SK-N-DZ (cell line): ENCODE measurements at regions not wholly inside any gene's neighbourhood (a gene's known extent, or its start where the extent isn't known, plus 50 kb on each side); places are given as distances from the start of the nearest gene placed in this dataset.

Experiments used
- DNase-seq: peaks from one replicate; pipeline ENCODE4 v3.0.0-alpha.2; 2015; ENCODE audit warnings: low spot score

GRCh38 chr10:93178226-93178625 lies 104.5 kb downstream of the CYP26A1 start:
- DNase-seq, result no peak

- peak; percentile 2 for DNase-seq
Observed at GRCh38 chr10:93180482-93180931, 106.8 kb downstream of the CYP26A1 start.

DNA sequence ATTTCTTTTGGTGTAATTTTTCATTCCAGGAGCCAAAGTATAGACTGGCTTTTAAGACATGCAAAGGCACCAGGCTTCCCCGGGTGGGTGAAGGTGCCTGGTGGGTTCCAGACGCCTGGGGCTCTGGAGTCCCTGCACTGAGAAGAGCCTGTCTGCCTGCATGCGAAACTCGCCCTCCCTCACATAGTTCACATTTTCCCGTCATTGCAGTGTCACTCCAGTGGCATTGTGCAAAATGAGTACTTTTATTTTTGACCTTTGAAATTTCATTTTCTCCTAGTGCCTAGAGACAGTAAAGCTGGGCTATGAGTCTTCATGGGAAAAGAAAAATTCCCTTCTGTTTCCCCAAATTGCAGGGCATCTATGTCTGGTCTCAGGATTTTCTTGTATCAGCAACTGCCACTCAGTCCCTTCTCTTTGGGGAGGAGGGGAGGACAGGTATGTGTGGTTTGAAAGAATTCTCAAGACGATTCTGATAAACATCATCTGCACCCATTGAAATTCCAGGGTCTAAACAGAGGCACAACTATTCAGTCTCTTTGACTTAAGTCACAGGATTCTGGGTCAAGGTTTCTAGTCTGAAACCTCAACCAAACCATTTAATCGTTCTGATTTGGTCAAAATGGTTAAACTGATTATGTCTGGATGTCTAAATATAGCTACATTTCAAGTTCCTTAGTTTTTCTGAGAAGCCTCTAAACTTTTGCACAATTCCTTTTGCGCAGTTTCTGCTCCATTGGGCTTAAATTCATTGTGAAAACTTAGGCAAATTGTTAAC lies 107.8 kb downstream of the CYP26A1 start:
- no peak for DNase-seq

DNA sequence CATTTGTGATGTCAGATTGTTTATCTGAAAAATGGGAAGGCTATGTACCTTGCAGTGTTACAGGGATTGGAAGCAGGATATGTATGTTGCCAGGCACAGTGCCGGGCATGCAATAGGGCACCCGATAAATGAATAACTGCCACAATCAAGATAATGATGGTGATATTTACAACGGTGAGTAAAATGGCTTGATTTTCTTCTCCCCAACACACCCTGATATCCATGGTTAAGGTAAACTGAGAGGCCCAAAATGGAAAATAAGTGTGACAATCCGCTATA lies 108.3 kb downstream of the CYP26A1 start:
- no peak for DNase-seq

- no peak for DNase-seq
Observed at GRCh38 chr10:93182790-93183189, 109.1 kb downstream of the CYP26A1 start.

GRCh38 chr10:93186653-93187052 lies 113.0 kb downstream of the CYP26A1 start:
- DNase-seq, result no peak

- DNase-seq, result no peak
Observed at GRCh38 chr10:93189944-93190343, 116.3 kb downstream of the CYP26A1 start.

DNA sequence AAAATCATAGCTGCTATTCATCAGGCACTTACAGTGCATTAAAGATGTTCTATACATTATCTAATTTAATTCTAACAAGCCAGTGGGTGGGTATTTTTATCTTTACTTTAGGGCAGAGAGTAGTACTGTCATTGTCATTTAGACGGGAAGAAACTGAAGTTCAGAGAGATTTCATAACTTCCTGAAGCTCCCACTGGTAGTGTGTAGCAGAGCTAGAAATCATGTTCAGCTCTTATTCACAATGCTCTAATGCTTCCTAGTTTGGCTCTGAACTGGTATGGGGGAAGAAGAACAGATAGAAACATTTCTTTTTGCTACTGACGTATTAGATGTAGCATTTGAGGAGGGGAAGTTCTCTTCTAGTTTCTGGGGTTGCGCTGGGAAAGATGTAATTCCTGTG lies 116.7 kb downstream of the CYP26A1 start:
- DNase-seq, result no peak

GRCh38 chr10:93193906-93194305 lies 120.2 kb downstream of the CYP26A1 start:
- DNase-seq, result no peak

DNA sequence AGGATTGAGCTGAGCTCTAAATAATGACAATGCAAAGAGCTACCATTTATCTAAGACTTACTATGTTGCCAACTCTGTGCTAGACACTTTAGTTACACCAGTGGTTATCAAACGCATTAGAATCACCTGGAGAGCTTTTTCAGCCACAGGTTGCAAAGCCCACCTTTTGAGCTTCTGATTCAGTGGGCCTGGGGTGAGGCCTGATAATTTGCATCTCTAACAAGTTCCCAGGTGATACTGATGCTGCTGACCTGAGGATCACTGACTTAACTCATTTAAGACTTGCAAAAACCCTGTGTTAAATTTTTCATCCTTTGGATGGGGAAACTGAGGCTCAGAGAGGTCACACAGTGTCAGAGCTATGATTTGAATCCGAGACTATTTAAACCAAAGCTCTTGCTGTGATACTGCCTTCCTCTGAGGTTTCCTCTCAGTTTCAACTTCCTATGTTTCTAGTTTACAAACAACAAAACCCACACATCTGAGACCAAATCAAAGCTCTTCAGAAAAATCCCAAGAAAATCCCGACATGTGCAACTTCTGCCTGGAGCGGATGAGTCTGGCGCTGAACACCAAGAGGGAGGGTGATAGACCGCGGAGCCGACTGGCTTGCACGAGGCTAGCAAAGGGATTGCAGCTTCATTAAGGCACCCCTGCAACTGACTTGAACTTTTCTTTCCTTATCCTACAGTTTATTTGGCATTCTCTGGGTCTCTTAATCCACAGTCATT lies 124.9 kb downstream of the CYP26A1 start:
- no peak for DNase-seq

- DNase-seq, result no peak
Observed at GRCh38 chr10:93199191-93199751, 125.6 kb downstream of the CYP26A1 start.

DNA sequence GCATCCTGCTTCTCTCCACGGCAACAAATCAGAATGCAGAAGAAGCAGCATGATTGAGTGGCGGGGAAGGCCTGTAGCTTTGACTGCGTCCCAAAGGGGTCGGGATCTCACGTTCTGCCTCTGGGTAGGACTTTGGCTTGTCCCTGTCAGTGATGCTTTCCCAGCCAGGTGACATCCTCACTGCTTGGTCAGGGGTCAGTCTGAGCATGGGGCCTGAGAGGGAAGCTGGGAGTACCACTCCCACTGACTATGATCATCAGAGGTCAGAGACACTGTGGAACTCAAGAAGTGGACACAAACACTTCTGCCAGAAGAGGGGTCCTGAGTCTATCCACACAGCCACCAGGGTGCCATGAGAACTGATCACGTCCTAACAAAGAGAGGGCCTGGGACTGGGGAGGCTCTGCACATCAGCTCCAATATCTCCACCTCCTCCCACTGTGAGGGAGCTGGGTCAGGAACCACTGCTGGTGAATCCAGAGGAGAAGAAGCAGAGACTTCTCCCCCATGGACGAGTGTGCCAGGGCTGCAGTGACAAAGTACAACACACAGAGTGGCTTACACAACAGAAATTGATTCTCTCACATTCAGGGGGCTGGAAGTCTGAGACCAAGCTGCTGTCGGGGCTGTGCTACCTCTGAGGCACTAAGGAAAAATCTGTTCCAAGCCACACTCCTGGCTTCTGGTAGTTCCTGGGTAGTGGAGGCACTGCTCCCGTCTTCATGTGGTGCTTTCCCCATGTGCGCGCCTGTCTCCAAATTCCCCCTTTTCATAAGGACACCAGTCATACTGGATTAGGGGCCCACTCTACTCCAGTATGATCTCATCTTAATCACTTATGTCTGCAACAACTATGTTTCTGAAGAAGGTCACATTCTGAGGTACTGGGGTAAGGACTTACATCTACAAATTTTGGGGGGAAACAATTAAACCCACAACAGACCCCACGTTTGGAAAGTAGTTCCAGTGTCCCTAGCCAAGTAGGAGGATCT lies 131.1 kb downstream of the CYP26A1 start:
- DNase-seq, result no peak

GRCh38 chr10:93206652-93207051 lies 133.0 kb downstream of the CYP26A1 start:
- no peak for DNase-seq

GRCh38 chr10:93208717-93209464 lies 135.2 kb downstream of the CYP26A1 start:
- DNase-seq, result no peak

- DNase-seq, result no peak
Observed at GRCh38 chr10:93211991-93212390, 138.3 kb downstream of the CYP26A1 start.

DNA sequence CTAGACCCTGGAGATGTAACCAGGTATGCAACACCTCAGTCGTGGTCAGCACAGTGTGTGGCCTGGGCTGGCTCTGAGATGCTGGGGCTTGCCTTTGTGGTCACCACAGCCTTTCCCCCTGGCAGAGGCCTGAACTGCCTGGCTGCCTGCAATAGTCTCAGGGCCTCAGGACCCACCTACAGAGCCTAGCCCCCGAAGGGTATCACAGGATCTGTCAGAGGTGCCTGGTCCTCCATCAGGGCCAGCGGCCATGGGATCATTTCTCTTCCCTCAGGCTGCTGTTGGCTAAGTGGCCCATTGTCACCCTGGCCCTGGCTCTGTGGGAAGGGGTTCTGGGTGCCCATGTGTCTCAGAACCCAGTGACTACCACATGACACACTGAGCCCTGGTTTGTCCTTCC lies 141.6 kb downstream of the CYP26A1 start:
- no peak for DNase-seq

GRCh38 chr10:93216341-93216985 lies 142.8 kb downstream of the CYP26A1 start:
- no peak for DNase-seq

GRCh38 chr10:93218386-93218785 lies 144.7 kb downstream of the CYP26A1 start:
- DNase-seq, result no peak

- DNase-seq, result no peak
Observed at GRCh38 chr10:93219347-93219746, 145.7 kb downstream of the CYP26A1 start.
